ENCODE measurements at regions not wholly inside any gene's neighbourhood (a gene's known extent, or its start where the extent isn't known, plus 50 kb on each side); places are given as distances from the start of the nearest gene placed in this dataset.

GRCh38 chr18:62449490-62450104 lies 73.2 kb upstream of the ZCCHC2 start:
- H3K27me3 ChIP-seq, result no peaks in the 10 kb centered on the region
- peaks cover 0 to 16% of the 10 kb centered on the region in 2 donors for H3K4me1 ChIP-seq
- H3K36me3 ChIP-seq, result no peaks in the 10 kb centered on the region
- no peak for DNase-seq (ENCODE audit: low spot score)
- no peak for TF ChIP-seq CTCF (IDR thresholded peaks at IDR 0.05)
- H3K27ac ChIP-seq, result no peak overlapping the region
- no peak overlapping the region for H3K4me3 ChIP-seq
- peaks cover 0 to 5% of the 10 kb centered on the region in 2 donors for H3K9me3 ChIP-seq

GRCh38 chr18:62450175-62450545 lies 72.7 kb upstream of the ZCCHC2 start:
- Histone ChIP-seq H3K36me3 (no peaks in the 10 kb centered on the region), H3K4me3 (no peak overlapping the region), H3K9me3 (peaks cover 0 to 5% of the 10 kb centered on the region in 2 donors), H3K4me1 (peaks cover 0 to 16% of the 10 kb centered on the region in 2 donors), H3K27ac (peak overlapping the region; percentile 60 to 81), H3K27me3 (no peaks in the 10 kb centered on the region)
- no peak for DNase-seq (ENCODE audit: low spot score)
- no peak for TF ChIP-seq CTCF (IDR thresholded peaks at IDR 0.05)

- no peaks in the 10 kb centered on the region for H3K27me3 ChIP-seq
- H3K9me3 ChIP-seq, result peaks cover 0 to 5% of the 10 kb centered on the region in 2 donors
- peak overlapping the region in 1 of 2 donors; percentile 14 for H3K4me3 ChIP-seq
- H3K27ac ChIP-seq, result peak overlapping the region; percentile 60 to 81
- peak; percentile 86 for DNase-seq (ENCODE audit: low spot score)
- no peak for TF ChIP-seq CTCF (IDR thresholded peaks at IDR 0.05)
- H3K36me3 ChIP-seq, result no peaks in the 10 kb centered on the region
- peaks cover 0 to 16% of the 10 kb centered on the region in 2 donors for H3K4me1 ChIP-seq
Measured at GRCh38 chr18:62450546-62451410, 72.0 kb upstream of the ZCCHC2 start.

GRCh38 chr18:62452280-62452831 lies 70.5 kb upstream of the ZCCHC2 start:
- Histone ChIP-seq H3K27ac (no peak overlapping the region), H3K9me3 (peaks cover 0 to 5% of the 10 kb centered on the region in 2 donors), H3K4me1 (peaks cover 0 to 16% of the 10 kb centered on the region in 2 donors), H3K36me3 (no peaks in the 10 kb centered on the region), H3K27me3 (no peaks in the 10 kb centered on the region), H3K4me3 (no peak overlapping the region)
- DNase-seq (ENCODE audit: low spot score), result peak; percentile 57
- TF ChIP-seq CTCF (IDR thresholded peaks at IDR 0.05), result no peak

- no peak for TF ChIP-seq CTCF (IDR thresholded peaks at IDR 0.05)
- DNase-seq (ENCODE audit: low spot score), result no peak
- peaks cover 0 to 16% of the 10 kb centered on the region in 2 donors for H3K4me1 ChIP-seq
- no peaks in the 10 kb centered on the region for H3K36me3 ChIP-seq
- no peak overlapping the region for H3K27ac ChIP-seq
- H3K4me3 ChIP-seq, result no peak overlapping the region
- no peaks in the 10 kb centered on the region for H3K27me3 ChIP-seq
- peaks cover 0 to 5% of the 10 kb centered on the region in 2 donors for H3K9me3 ChIP-seq
Measured at GRCh38 chr18:62453864-62454263, 69.0 kb upstream of the ZCCHC2 start.
